ENCODE measurements at regions not wholly inside any gene's neighbourhood (a gene's known extent, or its start where the extent isn't known, plus 50 kb on each side); places are given as distances from the start of the nearest gene placed in this dataset.

- no peak for TF ChIP-seq CTCF (IDR thresholded peaks at IDR 0.05)
- no peak for TF ChIP-seq POLR2A (IDR thresholded peaks at IDR 0.05)
Measured at GRCh38 chr4:28822163-28822562, 1898.0 kb upstream of the PCDH7 start.

All from heart left ventricle (tissue), 13 donors.